HEK293 (cell line): ENCODE measurements at regions not wholly inside any gene's neighbourhood (a gene's known extent, or its start where the extent isn't known, plus 50 kb on each side); places are given as distances from the start of the nearest gene placed in this dataset.

Experiments
- CTCF ChIA-PET: fragments of 350-600 bp; formaldehyde crosslinking; extraction: SDS; loops from one replicate; lab custom pipeline; 2021; ENCODE audit warnings: antibody characterized with exemption; lab: Yijun Ruan, JAX
- POLR2A ChIA-PET: fragments of 300-600 bp; formaldehyde crosslinking; extraction: SDS; loops from one replicate; lab custom pipeline; 2020; ENCODE audit warnings: antibody characterized with exemption, inconsistent platforms; lab: Yijun Ruan, JAX
- H3K27ac ChIP-seq: fragments of 200-500 bp; sonication (Bioruptor generic); 2 replicates; pipeline ENCODE4 v1.5.1; 2014; ENCODE audit warnings: low read depth, low read length, control low read depth, inconsistent platforms; ENCODE audit errors: extremely low read depth
- H3K36me3 ChIP-seq, 2 experiments: fragments of 200-500 bp in 1 of 2; sonication (Bioruptor generic) in 1 of 2; 1 replicate in 1 of 2; 2 replicates in 1 of 2; pipeline ENCODE4 v1.5.1; 2014 to 2017; ENCODE audit warnings: inconsistent platforms in 2 of 2, low read length in 2 of 2; ENCODE audit not compliant: control insufficient read depth in 2 of 2, insufficient read depth in 1 of 2
- H3K4me1 ChIP-seq: fragments of 200-500 bp; sonication (Bioruptor generic); 2 replicates; pipeline ENCODE4 v1.5.1; 2014; ENCODE audit warnings: mild to moderate bottlenecking, low read length, inconsistent platforms; ENCODE audit not compliant: control insufficient read depth, insufficient read depth
- H3K4me3 ChIP-seq: 2 replicates; pipeline ENCODE4 v1.5.1; 2011; ENCODE audit warnings: low read depth, mild to moderate bottlenecking, control low read depth, low read length, moderate library complexity
- H3K9me3 ChIP-seq: fragments of 200-500 bp; sonication (Bioruptor generic); 2 replicates; pipeline ENCODE4 v1.5.1; 2014; ENCODE audit warnings: low read depth, low read length, inconsistent platforms; ENCODE audit not compliant: control insufficient read depth, insufficient read depth
- ATF2 ChIP-seq: fragments of 450-650 bp; formaldehyde crosslinking; IDR thresholded peaks from 2 replicates; pipeline ENCODE4 v1.5.1; 2016; ENCODE audit warnings: missing biosample characterization, missing genetic modification characterization, low read depth
- BCL11B ChIP-seq: fragments of 450-650 bp; formaldehyde crosslinking; IDR thresholded peaks from 2 replicates; pipeline ENCODE4 v1.5.1; 2016; ENCODE audit warnings: low read depth, missing biosample characterization, missing genetic modification characterization
- GFI1B ChIP-seq: fragments of 450-650 bp; formaldehyde crosslinking; IDR thresholded peaks from 2 replicates; pipeline ENCODE4 v1.5.1; 2016; ENCODE audit warnings: missing biosample characterization, missing genetic modification characterization
- SALL2 ChIP-seq: fragments of 450-650 bp; formaldehyde crosslinking; IDR thresholded peaks from 2 replicates; pipeline ENCODE4 v1.5.0; 2017; ENCODE audit warnings: missing biosample characterization, mild to moderate bottlenecking, missing genetic modification characterization, borderline replicate concordance
- SCRT1 ChIP-seq: fragments of 450-650 bp; formaldehyde crosslinking; IDR thresholded peaks from 2 replicates; pipeline ENCODE4 v1.5.1; 2016; ENCODE audit warnings: missing biosample characterization, missing genetic modification characterization, borderline replicate concordance
- SETDB1 ChIP-seq: IDR thresholded peaks from one replicate; pipeline ENCODE4 v1.6.1; 2017; ENCODE audit warnings: mild to moderate bottlenecking, low read length, moderate library complexity, mixed read lengths; ENCODE audit not compliant: insufficient read length
- ZFHX2 ChIP-seq: fragments of 450-650 bp; formaldehyde crosslinking; conservative IDR thresholded peaks from 2 replicates; pipeline ENCODE4 v1.5.1; 2016; ENCODE audit warnings: missing biosample characterization, missing genetic modification characterization
- ZFP3 ChIP-seq: fragments of 450-650 bp; formaldehyde crosslinking; IDR thresholded peaks from 2 replicates; pipeline ENCODE4 v1.5.1; 2016; ENCODE audit warnings: low read depth, missing biosample characterization, missing genetic modification characterization
- ZFP37 ChIP-seq: fragments of 450-650 bp; formaldehyde crosslinking; IDR thresholded peaks from 2 replicates; pipeline ENCODE4 v1.5.1; 2016; ENCODE audit warnings: missing biosample characterization, missing genetic modification characterization
- ZIC2 ChIP-seq: fragments of 450-650 bp; formaldehyde crosslinking; IDR thresholded peaks from 2 replicates; pipeline ENCODE4 v1.5.1; 2016; ENCODE audit warnings: missing biosample characterization, missing genetic modification characterization
- ZNF114 ChIP-seq: fragments of 450-650 bp; formaldehyde crosslinking; IDR thresholded peaks from 2 replicates; pipeline ENCODE4 v1.5.0; 2017; ENCODE audit warnings: missing biosample characterization, missing genetic modification characterization
- ZNF133 ChIP-seq: fragments of 450-650 bp; formaldehyde crosslinking; IDR thresholded peaks from 2 replicates; pipeline ENCODE4 v1.5.1; 2016; ENCODE audit warnings: missing biosample characterization, missing genetic modification characterization
- ZNF138 ChIP-seq: fragments of 450-650 bp; formaldehyde crosslinking; IDR thresholded peaks from 2 replicates; pipeline ENCODE4 v1.5.1; 2016; ENCODE audit warnings: missing biosample characterization, missing genetic modification characterization, borderline replicate concordance
- ZNF169 ChIP-seq: fragments of 450-650 bp; formaldehyde crosslinking; IDR thresholded peaks from 2 replicates; pipeline ENCODE4 v1.5.1; 2016; ENCODE audit warnings: missing biosample characterization, missing genetic modification characterization
- ZNF239 ChIP-seq: fragments of 450-650 bp; formaldehyde crosslinking; IDR thresholded peaks from 2 replicates; pipeline ENCODE4 v1.5.1; 2016; ENCODE audit warnings: missing biosample characterization, missing genetic modification characterization
- ZNF274 ChIP-seq, 2 experiments: fragments of 200-500 bp in 1 of 2; fragments of 450-650 bp in 1 of 2; sonication (Bioruptor generic) in 1 of 2; formaldehyde crosslinking in 1 of 2; IDR thresholded peaks; 2 replicates each; pipeline versions ENCODE4 v1.5.1 to v1.6.1; 2014 to 2016; ENCODE audit warnings: borderline replicate concordance in 1 of 2, inconsistent platforms in 1 of 2, low read length in 1 of 2, missing biosample characterization in 1 of 2, missing genetic modification characterization in 1 of 2
- ZNF366 ChIP-seq: fragments of 450-650 bp; formaldehyde crosslinking; conservative IDR thresholded peaks from 2 replicates; pipeline ENCODE4 v1.5.1; 2016; ENCODE audit warnings: missing biosample characterization, missing genetic modification characterization
- ZNF394 ChIP-seq: fragments of 450-650 bp; formaldehyde crosslinking; IDR thresholded peaks from 2 replicates; pipeline ENCODE4 v1.5.1; 2016; ENCODE audit warnings: missing biosample characterization, missing genetic modification characterization, mild to moderate bottlenecking, moderate library complexity, borderline replicate concordance
- ZNF426 ChIP-seq: fragments of 450-650 bp; formaldehyde crosslinking; IDR thresholded peaks from 2 replicates; pipeline ENCODE4 v1.5.1; 2017; ENCODE audit warnings: missing biosample characterization, missing genetic modification characterization, mild to moderate bottlenecking, inconsistent platforms, moderate library complexity
- ZNF501 ChIP-seq: fragments of 450-650 bp; formaldehyde crosslinking; IDR thresholded peaks from 2 replicates; pipeline ENCODE4 v1.5.1; 2016; ENCODE audit warnings: missing biosample characterization, missing genetic modification characterization
- ZNF521 ChIP-seq: fragments of 450-650 bp; formaldehyde crosslinking; IDR thresholded peaks from 2 replicates; pipeline ENCODE4 v1.5.1; 2017; ENCODE audit warnings: missing biosample characterization, mild to moderate bottlenecking, missing genetic modification characterization
- ZNF544 ChIP-seq: fragments of 450-650 bp; formaldehyde crosslinking; IDR thresholded peaks from 2 replicates; pipeline ENCODE4 v1.5.0; 2017; ENCODE audit warnings: missing biosample characterization, missing genetic modification characterization
- ZNF571 ChIP-seq: fragments of 450-650 bp; formaldehyde crosslinking; IDR thresholded peaks from 2 replicates; pipeline ENCODE4 v1.5.0; 2017; ENCODE audit warnings: missing biosample characterization, missing genetic modification characterization
- ZNF626 ChIP-seq: fragments of 450-650 bp; sonication (Bioruptor Pico); formaldehyde crosslinking; IDR thresholded peaks from 2 replicates; pipeline ENCODE4 v1.5.1; 2018; ENCODE audit warnings: missing biosample characterization, missing genetic modification characterization, inconsistent platforms
- ZNF664 ChIP-seq: fragments of 450-650 bp; formaldehyde crosslinking; IDR thresholded peaks from 2 replicates; pipeline ENCODE4 v1.5.1; 2016; ENCODE audit warnings: missing biosample characterization, missing genetic modification characterization
- ZNF768 ChIP-seq: fragments of 450-650 bp; formaldehyde crosslinking; IDR thresholded peaks from 2 replicates; pipeline ENCODE4 v1.5.1; 2018; ENCODE audit warnings: missing biosample characterization, mild to moderate bottlenecking, missing genetic modification characterization
- ZNF837 ChIP-seq: fragments of 450-650 bp; formaldehyde crosslinking; IDR thresholded peaks from 2 replicates; pipeline ENCODE4 v1.5.1; 2016; ENCODE audit warnings: missing biosample characterization, missing genetic modification characterization
- ZSCAN16 ChIP-seq: fragments of 450-650 bp; formaldehyde crosslinking; IDR thresholded peaks from 2 replicates; pipeline ENCODE4 v1.5.1; 2016; ENCODE audit warnings: missing biosample characterization, missing genetic modification characterization
- ZSCAN18 ChIP-seq: fragments of 450-650 bp; formaldehyde crosslinking; IDR thresholded peaks from 2 replicates; pipeline ENCODE4 v1.5.1; 2016; ENCODE audit warnings: missing biosample characterization, missing genetic modification characterization
- ZSCAN23 ChIP-seq: fragments of 450-650 bp; formaldehyde crosslinking; IDR thresholded peaks from 2 replicates; pipeline ENCODE4 v1.5.1; 2016; ENCODE audit warnings: missing biosample characterization, missing genetic modification characterization

GRCh38 chr4:161148051-161148450, 1015.7 kb downstream of the FSTL5 start:
- ChIA-PET CTCF (no interaction called here), POLR2A (no interaction called here)
- Histone ChIP-seq H3K4me1 (no peaks in the 10 kb centered on the region), H3K36me3 (no peaks in the 10 kb centered on the region), H3K9me3 (no peaks in the 10 kb centered on the region), H3K27ac (no peak overlapping the region), H3K4me3 (no peak overlapping the region)
- no peak for TF ChIP-seq ZNF571 (tag by site-specific recombination)
- TF ChIP-seq SALL2 (tag by site-specific recombination): no peak
- TF ChIP-seq ZNF133 (tag by site-specific recombination): no peak
- TF ChIP-seq ZFHX2 (tag by site-specific recombination): no peak
- TF ChIP-seq ZNF664 (tag by site-specific recombination): no peak
- no peak for TF ChIP-seq ZNF169
- no peak for TF ChIP-seq ZNF837 (tag by site-specific recombination)
- TF ChIP-seq, all 188 proteins: peak for 0

GRCh38 chr4:161143375-161143774, 1020.4 kb downstream of the FSTL5 start:
- no peak overlapping the region for H3K27ac ChIP-seq
- TF ChIP-seq ZNF626: no peak
- TF ChIP-seq ZSCAN18 (tag by site-specific recombination): no peak
- no peak for TF ChIP-seq ATF2 (tag by site-specific recombination)
- no peak for TF ChIP-seq ZNF501 (tag by site-specific recombination)
- no peak for TF ChIP-seq ZSCAN16 (tag by site-specific recombination)
- TF ChIP-seq ZSCAN23 (tag by site-specific recombination): no peak
- no peak for TF ChIP-seq ZNF768 (tag by site-specific recombination)
- no peak for TF ChIP-seq SCRT1 (tag by site-specific recombination)
- no peak for TF ChIP-seq ZNF544 (tag by site-specific recombination)
- no peak for TF ChIP-seq ZNF114 (tag by site-specific recombination)
- no peak for TF ChIP-seq ZNF394 (tag by site-specific recombination)
- TF ChIP-seq ZNF521 (tag by site-specific recombination): no peak
- TF ChIP-seq ZNF239 (tag by site-specific recombination): no peak
- TF ChIP-seq SETDB1: no peak
- no peak for TF ChIP-seq GFI1B (tag by site-specific recombination)
- no peak for TF ChIP-seq ZNF426 (tag by site-specific recombination)
- no peak overlapping the region for H3K4me3 ChIP-seq
- H3K36me3 ChIP-seq: no peaks in the 10 kb centered on the region
- no peaks in the 10 kb centered on the region for H3K9me3 ChIP-seq
- ChIA-PET POLR2A (no interaction called here), CTCF (no interaction called here)
- H3K4me1 ChIP-seq: no peaks in the 10 kb centered on the region

- H3K4me1 ChIP-seq: no peaks in the 10 kb centered on the region
- no peak for TF ChIP-seq BCL11B (tag by site-specific recombination)
- no peak for TF ChIP-seq ZFP37 (tag by site-specific recombination)
- no peak for TF ChIP-seq ZNF138 (tag by site-specific recombination)
- no peak for TF ChIP-seq ZFP3 (tag by site-specific recombination)
- no peak for TF ChIP-seq ZIC2 (tag by site-specific recombination)
- no peak for TF ChIP-seq ZNF274 (IDR thresholded peaks at IDR 0.05; ENCODE audit: low read length)
- TF ChIP-seq ZNF274 (tag by site-specific recombination; IDR thresholded peaks at IDR 0.05; ENCODE audit: borderline replicate concordance): no peak
- no peak for TF ChIP-seq ZNF366 (tag by site-specific recombination)
- no peak overlapping the region for H3K4me3 ChIP-seq
- ChIA-PET CTCF (no interaction called here), POLR2A (no interaction called here)
- H3K27ac ChIP-seq: no peak overlapping the region
- H3K36me3 ChIP-seq: no peaks in the 10 kb centered on the region
- H3K9me3 ChIP-seq: no peaks in the 10 kb centered on the region
Observed at GRCh38 chr4:161134795-161135194, 1029.0 kb downstream of the FSTL5 start.
